G401.6 (cell line): ENCODE measurements at regions not wholly inside any gene's neighbourhood (a gene's known extent, or its start where the extent isn't known, plus 50 kb on each side); places are given as distances from the start of the nearest gene placed in this dataset.
"Not testable (repeated sequence)": the region's sequence is repeated elsewhere in the genome, so short reads cannot be mapped to it uniquely, and the experiment has no call there.

Source experiments
- FAIRE-seq: peaks from 2 replicates; lab custom pipeline; 2012; peaks lifted over from hg19 to GRCh38; lab: Jason Lieb, UNC

- no peak for FAIRE-seq
Observed at GRCh38 chr2:65896446-65896845, 464.0 kb upstream of the SPRED2 start.

GRCh38 chr2:65890131-65890530 lies 457.7 kb upstream of the SPRED2 start:
- not testable (repeated sequence) for FAIRE-seq

- FAIRE-seq, result no peak
Observed at GRCh38 chr2:65885266-65885665, 452.9 kb upstream of the SPRED2 start.

- FAIRE-seq, result no peak
Observed at GRCh38 chr2:65881592-65881991, 449.2 kb upstream of the SPRED2 start.

- no peak for FAIRE-seq
Observed at GRCh38 chr2:65880436-65880835, 448.0 kb upstream of the SPRED2 start.

GRCh38 chr2:65878011-65878340 lies 445.6 kb upstream of the SPRED2 start:
- FAIRE-seq, result no peak

GRCh38 chr2:65877331-65878010 lies 445.1 kb upstream of the SPRED2 start:
- FAIRE-seq, result no peak

- no peak for FAIRE-seq
Observed at GRCh38 chr2:65876114-65876513, 443.7 kb upstream of the SPRED2 start.

GRCh38 chr2:65870826-65871225 lies 438.4 kb upstream of the SPRED2 start:
- no peak for FAIRE-seq

- no peak for FAIRE-seq
Observed at GRCh38 chr2:65869296-65869695, 436.9 kb upstream of the SPRED2 start.

GRCh38 chr2:65868177-65868576 lies 435.8 kb upstream of the SPRED2 start:
- FAIRE-seq, result no peak

GRCh38 chr2:65867446-65867845 lies 435.0 kb upstream of the SPRED2 start:
- no peak for FAIRE-seq

GRCh38 chr2:65866148-65866547 lies 433.7 kb upstream of the SPRED2 start:
- no peak for FAIRE-seq

GRCh38 chr2:65864619-65865018 lies 432.2 kb upstream of the SPRED2 start:
- no peak for FAIRE-seq

- no peak for FAIRE-seq
Observed at GRCh38 chr2:65863713-65864112, 431.3 kb upstream of the SPRED2 start.

- no peak for FAIRE-seq
Observed at GRCh38 chr2:65856928-65857327, 424.5 kb upstream of the SPRED2 start.

GRCh38 chr2:65856423-65856822 lies 424.0 kb upstream of the SPRED2 start:
- no peak for FAIRE-seq

GRCh38 chr2:65850695-65851094 lies 418.3 kb upstream of the SPRED2 start:
- no peak for FAIRE-seq

GRCh38 chr2:65846989-65847678 lies 414.7 kb upstream of the SPRED2 start:
- FAIRE-seq, result no peak

- FAIRE-seq, result no peak
Observed at GRCh38 chr2:65845442-65846182, 413.2 kb upstream of the SPRED2 start.

- FAIRE-seq, result no peak
Observed at GRCh38 chr2:65842104-65842503, 409.7 kb upstream of the SPRED2 start.

- no peak for FAIRE-seq
Observed at GRCh38 chr2:65835975-65836549, 403.7 kb upstream of the SPRED2 start.
